Endometrium (tissue), 2 donors: ENCODE measurements at regions not wholly inside any gene's neighbourhood (a gene's known extent, or its start where the extent isn't known, plus 50 kb on each side); places are given as distances from the start of the nearest gene placed in this dataset.
"Not testable (repeated sequence)": the region's sequence is repeated elsewhere in the genome, so short reads cannot be mapped to it uniquely, and the experiment has no call there.

Experiments used
- FAIRE-seq: peaks from 2 replicates; lab custom pipeline; 2012; peaks lifted over from hg19 to GRCh38; lab: Jason Lieb, UNC
- donor health status: control.
- donor health status: control.

GRCh38 chr7:55743454-55743717, 119.2 kb downstream of the SEPTIN14 start:
- not testable (repeated sequence) for FAIRE-seq

DNA sequence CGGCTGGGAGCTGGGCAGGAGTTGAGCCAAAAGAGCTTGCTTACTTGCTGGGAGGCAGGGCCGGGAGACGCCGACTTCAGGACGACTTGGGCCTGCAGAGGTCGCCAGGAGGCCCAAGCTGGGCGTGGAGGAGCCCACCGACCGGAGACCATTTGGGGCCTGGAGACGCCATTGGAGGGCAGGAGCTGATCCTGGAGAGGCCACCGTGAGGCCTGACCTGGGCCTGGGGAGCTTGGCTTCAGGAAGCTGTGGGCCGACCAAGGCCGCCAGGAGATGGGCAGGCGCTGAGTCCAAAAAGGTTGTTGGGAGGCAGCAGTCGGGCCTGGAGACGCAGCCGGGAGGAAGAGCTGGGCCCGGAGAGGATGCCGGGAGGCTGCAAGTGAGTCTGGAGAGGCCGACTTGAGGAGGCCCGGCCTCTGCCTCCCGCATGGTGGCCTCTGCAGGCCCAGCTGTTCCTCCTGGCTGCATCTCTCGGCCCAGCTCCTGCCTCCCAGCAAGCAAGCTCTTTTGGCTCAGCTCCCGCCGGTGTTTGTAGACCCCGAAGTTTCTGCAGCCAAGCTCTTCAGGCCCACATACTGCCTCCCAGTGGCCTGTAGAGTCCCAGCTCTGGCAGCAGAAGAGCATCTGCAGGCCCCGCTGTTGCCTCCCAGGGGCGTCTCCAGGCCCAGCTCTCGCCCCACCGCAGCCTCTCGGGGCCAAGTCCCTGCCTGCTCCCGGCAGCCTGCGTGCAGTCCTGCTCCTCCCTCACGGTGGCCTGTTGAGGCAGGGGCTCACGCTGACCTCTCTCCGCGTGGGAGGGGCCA, 119.7 kb downstream of the SEPTIN14 start:
- not testable (repeated sequence) for FAIRE-seq

GRCh38 chr7:55741721-55742631, 120.6 kb downstream of the SEPTIN14 start:
- not testable (repeated sequence) for FAIRE-seq

GRCh38 chr7:55740633-55741250, 121.8 kb downstream of the SEPTIN14 start:
- not testable (repeated sequence) for FAIRE-seq

- not testable (repeated sequence) for FAIRE-seq
Measured at GRCh38 chr7:55740053-55740452, 122.5 kb downstream of the SEPTIN14 start.

GRCh38 chr7:55736641-55737221, 125.8 kb downstream of the SEPTIN14 start:
- not testable (repeated sequence) for FAIRE-seq

DNA sequence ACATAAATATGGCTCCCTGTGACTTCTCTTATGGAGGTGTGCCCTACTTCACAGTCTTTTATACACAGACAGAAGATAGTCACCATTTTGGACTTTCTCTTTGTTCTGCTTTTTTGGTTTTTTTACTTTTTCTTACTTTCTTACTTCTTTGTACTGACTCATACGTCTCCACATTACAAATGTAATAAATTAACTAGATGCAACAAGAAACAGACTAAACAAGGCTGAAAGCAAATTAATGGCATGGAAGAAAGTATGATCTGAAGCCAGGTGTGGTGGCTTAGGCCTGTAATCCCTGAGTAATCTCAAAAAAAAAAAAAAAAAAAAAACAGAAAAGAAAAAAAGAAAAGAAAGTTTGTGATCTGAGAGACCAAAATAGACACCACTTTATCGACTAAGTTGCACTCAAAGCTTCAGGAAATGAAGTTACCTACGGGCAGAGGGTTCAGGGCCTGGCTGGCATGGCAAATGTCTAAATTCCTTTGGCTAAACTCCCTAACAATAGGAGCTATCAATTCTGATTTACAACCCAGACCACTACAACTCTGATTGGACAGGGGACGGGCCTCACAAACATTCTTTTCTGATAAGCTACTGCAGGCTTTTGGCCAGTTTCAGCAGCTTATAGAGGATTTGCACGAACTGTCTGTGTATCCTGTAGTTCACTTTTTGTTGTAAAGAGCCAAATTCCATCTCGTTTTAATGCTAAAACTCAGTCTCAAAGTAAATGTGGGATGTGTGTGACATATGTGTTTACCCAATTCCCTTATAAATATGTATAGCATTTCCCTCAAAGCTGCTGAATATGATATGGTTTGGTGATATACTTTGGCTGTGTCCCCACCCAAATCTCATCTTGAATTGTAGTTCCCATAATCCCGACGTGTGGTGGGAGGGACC, 129.1 kb downstream of the SEPTIN14 start:
- FAIRE-seq, result no peak

DNA sequence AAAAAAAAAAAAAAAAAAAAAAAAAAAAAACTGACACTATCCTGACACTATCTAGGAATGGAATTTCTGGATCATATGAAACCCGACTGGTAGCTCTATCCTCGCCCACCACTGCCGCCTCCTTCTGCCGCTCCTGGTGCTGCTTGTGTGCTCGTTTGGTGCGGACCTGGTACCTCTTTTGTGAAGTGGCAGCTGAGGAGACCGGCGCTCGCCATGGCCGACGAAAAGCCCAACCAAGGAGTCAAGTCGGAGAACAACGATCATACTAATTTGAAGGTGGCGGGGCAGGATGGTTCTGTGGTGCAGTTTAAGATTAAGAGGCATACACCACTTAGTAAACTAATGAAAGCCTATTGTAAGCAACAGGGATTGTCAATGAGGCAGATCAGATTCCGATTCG, 130.6 kb downstream of the SEPTIN14 start:
- FAIRE-seq, result no peak

GRCh38 chr7:55730197-55730596, 132.4 kb downstream of the SEPTIN14 start:
- no peak for FAIRE-seq

- no peak for FAIRE-seq
Measured at GRCh38 chr7:55723621-55723941, 139.0 kb downstream of the SEPTIN14 start.

DNA sequence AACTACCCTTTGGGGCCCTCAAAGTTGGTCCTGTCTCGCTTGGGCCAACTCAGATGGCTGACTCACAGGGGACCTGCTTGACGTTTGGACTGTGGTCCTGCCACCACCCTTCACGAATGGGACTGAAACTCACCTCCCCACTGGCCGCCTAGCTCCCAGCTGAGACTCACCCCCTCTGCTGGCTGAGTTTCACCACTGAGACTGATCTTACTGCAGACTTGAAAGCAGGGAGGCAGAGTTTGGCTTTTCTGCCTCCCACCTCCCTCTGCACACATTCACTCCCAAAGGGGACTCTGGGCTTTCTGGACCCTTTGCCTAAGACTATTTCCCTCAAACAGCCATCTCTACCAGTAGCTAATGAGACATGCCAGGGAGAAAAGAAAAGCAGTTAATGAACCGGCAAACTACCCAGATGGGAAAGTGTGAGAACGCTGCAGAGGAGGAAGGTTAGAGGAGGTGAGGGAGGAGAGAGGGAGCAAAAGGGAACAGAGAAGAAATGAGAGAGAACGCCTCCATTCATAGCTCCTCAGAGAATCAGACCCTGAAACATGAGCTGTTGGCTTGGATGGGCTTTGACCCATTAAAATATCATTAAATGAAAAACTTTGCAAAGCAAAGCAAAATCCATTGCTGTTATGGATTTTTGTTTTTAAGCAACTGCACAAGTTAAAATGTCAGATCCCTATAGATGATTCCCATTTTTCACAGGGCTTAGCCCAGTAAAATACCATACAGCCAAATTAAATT, 139.5 kb downstream of the SEPTIN14 start:
- not testable (repeated sequence) for FAIRE-seq

DNA sequence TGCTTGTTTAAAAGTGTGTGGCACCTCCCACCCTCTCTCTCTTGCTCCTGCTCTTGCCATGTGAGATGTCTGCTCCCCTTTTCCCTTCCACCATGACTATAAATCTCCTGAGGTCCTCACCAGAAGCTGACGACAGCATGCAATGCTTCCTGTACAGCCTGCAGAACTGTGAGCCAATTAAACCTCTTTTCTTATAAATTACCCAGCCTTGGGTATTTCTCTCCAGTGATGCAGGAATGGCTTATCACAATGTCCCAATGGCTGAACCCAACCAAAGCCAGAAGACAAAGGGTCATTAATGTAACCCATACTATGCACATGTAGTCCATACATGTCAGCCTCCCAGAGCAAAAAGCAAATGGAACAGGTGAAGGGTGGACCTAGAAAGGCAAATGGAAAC, 141.5 kb downstream of the SEPTIN14 start:
- not testable (repeated sequence) for FAIRE-seq

GRCh38 chr7:55715247-55715867, 143.1 kb upstream of the VOPP1 start:
- not testable (repeated sequence) for FAIRE-seq

DNA sequence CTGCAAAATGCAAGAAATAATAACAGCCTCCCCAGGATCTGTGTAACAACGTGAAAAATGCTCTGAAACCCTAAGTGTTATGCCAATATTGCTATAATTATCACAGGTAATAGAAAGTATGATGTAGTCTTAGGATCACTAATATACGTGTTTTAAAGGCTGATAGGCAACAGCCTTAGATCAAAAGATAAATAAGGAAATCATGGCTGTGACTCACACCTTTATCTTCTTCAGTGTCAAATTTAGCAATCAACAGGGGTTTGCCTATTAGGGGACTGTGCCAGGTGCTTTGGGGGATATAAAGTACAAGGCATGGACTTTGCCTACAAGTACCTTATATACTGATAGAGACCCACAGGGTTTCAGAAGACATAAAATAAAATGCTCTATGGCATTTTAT, 142.1 kb upstream of the VOPP1 start:
- FAIRE-seq, result not testable (repeated sequence)

DNA sequence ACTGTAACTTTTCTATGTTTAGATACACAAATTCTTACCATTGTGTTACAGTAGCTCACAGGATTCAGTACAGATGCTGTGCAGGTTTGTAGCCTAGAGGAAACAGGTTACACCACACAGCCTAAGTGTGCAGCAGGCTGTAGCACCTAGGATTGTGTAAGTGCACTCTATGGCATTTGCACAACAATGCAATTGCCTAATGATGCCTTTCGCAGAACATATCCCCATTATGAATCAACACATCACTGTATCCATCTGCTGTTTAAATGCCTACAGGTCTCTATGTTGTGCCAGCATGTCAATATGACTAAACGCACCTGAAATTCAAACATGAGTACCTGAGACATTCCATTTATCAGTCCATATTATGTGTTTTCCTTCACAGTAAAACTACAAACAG, 138.0 kb upstream of the VOPP1 start:
- not testable (repeated sequence) for FAIRE-seq

DNA sequence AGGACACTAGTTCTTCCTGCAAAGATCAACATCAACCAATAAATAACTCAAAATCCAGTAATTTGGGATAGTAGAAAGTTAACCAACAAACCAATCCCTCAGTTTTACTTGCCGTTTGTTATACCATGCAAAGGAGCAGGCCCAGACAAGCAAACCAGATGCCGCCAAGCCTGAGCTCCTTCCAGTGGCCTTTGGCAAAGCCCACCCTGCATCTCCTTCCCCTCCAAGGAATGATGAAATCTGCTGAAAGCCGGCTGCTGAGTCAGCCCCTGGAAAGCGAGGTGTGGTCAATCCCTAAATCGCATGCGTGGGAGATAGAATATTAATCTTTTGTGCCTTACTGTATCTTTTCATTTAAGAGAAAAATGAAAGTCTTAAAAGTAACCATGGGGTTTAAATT, 135.7 kb upstream of the VOPP1 start:
- FAIRE-seq, result not testable (repeated sequence)

- FAIRE-seq, result not testable (repeated sequence)
Measured at GRCh38 chr7:55707410-55707809, 135.1 kb upstream of the VOPP1 start.

DNA sequence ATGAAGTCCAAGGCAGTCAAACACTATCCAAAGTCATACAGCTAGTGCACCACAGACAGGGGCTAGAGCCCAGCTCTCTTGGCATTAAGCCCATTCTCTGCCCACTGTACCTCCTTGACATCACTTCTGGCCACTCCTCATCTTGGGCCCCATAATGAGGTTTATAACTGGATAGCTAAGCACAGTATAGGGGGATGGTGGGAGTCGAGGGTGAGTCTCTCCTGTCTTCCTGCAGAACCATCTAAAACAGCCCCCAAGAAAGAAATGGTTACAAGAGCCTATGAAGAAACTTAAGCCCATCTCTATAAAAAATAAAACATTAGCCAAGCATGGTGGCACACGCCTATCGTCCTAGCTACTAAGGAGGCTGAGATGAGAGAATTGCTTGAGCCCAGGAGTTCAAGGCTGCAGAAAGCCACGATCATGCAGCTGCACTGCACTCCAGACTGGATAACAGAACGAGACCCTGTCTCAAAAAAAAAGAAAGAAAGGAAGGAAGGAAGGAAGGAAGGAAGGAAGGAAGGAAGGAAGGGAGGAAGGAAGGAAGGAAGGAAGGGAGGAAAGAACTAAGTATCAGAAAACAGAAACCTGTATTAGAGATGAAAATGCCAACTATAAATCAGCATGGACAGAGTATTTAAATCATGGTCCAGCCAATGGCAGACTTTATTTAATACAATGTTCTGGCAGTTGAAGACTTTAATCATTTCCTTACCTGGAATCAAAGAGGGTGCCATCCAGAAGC, 134.3 kb upstream of the VOPP1 start:
- FAIRE-seq, result not testable (repeated sequence)

DNA sequence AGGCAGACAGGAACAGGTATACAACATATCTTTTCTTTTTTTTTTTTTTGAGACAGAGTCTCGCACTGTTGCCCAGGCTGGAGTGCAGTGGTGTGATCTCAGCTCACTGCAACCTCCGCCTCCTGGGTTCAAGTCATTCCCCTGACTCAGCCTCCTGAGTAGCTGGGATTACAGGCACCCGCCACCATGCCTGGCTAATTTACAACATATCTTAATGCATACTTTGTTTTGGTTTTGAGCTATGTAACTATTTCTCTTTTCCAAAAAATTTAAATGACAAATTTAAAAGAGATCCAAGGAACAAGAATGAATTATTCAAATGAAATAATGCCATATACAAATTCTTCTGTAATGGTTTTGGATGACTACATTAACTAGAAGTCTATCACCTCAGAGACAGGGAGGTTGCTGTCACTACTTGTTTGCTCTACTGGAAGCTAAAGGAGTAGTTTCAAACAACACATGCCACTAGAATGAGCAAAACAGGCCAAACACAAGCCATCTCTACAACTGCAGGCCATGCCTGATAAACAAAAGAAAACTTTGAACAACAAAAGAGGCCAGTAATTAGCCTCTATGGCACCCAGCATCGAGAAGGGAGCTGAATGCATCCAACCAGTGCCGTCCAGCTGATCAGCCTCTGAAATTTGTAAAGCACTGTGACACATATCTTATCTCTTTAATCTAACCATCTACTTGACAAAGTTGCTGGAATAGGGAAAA, 133.6 kb upstream of the VOPP1 start:
- FAIRE-seq, result not testable (repeated sequence)
